Peyer's patch (tissue), 4 donors: ENCODE measurements at regions not wholly inside any gene's neighbourhood (a gene's known extent, or its start where the extent isn't known, plus 50 kb on each side); places are given as distances from the start of the nearest gene placed in this dataset.

Experiments
- DNase-seq, 3 donors: peaks; one replicate each; pipeline ENCODE4 v3.0.0-alpha.2; 2017 to 2019
- H3K27ac ChIP-seq, 4 donors: fragments of 200-600 bp; sonication (generic); one replicate each; pipeline ENCODE4 v1.5.1; 2016 to 2019
- H3K27me3 ChIP-seq, 2 donors: fragments of 200-600 bp; sonication (generic); one replicate each; pipeline ENCODE4 v1.5.1; 2019
- H3K36me3 ChIP-seq, 3 donors: fragments of 200-600 bp; sonication (generic); one replicate each; pipeline ENCODE4 v1.5.1; 2016 to 2019
- H3K4me1 ChIP-seq, 4 donors: fragments of 200-600 bp; sonication (generic); one replicate each; pipeline ENCODE4 v1.5.1; 2016 to 2019
- H3K4me3 ChIP-seq, 4 donors: fragments of 200-600 bp; sonication (generic); 1 replicate in 3 of 4; 2 replicates in 1 of 4; pipeline ENCODE4 v1.5.1; 2016 to 2019; ENCODE audit warnings: mild to moderate bottlenecking in 1 of 4
- H3K9me3 ChIP-seq, 4 donors: fragments of 200-600 bp; sonication (generic); one replicate each; pipeline ENCODE4 v1.5.1; 2016 to 2019; ENCODE audit warnings: mild to moderate bottlenecking in 1 of 4
- POLR2A ChIP-seq, 2 donors: fragments of 450-650 bp; IDR thresholded peaks; one replicate each; pipeline ENCODE4 v1.5.1; 2017; ENCODE audit warnings: antibody characterized with exemption in 2 of 2, mild to moderate bottlenecking in 2 of 2, moderate library complexity in 2 of 2
- TF ChIP-seq, protein P1 (sequence below), 6 experiments: fragments of 450-650 bp in 4 of 6; fragments of 200-600 bp in 2 of 6; sonication (generic) in 1 of 6; IDR thresholded peaks; one replicate each; pipeline ENCODE4 v1.5.1; 2017 to 2019; ENCODE audit warnings: antibody characterized with exemption in 6 of 6, mild to moderate bottlenecking in 3 of 6, moderate library complexity in 1 of 6

DNA sequence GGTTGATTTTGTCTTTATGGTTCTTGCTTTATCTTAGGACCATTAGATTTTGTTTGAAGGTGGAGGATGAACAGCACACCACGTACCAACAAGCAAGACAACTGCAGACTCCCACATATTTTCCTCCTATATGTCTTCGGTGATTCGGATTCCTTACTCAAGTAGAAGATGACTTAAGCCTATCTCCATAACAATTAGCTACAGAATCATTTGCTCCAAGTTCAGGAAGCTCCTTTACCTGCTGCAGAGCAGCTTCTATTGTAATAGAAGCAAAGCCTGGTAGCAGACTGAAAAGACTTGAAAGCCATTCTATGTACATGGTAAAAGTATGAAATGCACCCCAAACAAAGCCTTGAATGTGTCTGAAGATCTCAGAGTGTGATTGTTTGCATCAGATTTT lies 229.0 kb downstream of the SOX2 start:
- Histone ChIP-seq H3K27me3 (no peaks in the 10 kb centered on the region), H3K4me1 (no peaks in the 10 kb centered on the region), H3K9me3 (no peaks in the 10 kb centered on the region), H3K4me3 (no peak overlapping the region), H3K36me3 (no peaks in the 10 kb centered on the region), H3K27ac (no peak overlapping the region)
- TF ChIP-seq, protein P1, sequence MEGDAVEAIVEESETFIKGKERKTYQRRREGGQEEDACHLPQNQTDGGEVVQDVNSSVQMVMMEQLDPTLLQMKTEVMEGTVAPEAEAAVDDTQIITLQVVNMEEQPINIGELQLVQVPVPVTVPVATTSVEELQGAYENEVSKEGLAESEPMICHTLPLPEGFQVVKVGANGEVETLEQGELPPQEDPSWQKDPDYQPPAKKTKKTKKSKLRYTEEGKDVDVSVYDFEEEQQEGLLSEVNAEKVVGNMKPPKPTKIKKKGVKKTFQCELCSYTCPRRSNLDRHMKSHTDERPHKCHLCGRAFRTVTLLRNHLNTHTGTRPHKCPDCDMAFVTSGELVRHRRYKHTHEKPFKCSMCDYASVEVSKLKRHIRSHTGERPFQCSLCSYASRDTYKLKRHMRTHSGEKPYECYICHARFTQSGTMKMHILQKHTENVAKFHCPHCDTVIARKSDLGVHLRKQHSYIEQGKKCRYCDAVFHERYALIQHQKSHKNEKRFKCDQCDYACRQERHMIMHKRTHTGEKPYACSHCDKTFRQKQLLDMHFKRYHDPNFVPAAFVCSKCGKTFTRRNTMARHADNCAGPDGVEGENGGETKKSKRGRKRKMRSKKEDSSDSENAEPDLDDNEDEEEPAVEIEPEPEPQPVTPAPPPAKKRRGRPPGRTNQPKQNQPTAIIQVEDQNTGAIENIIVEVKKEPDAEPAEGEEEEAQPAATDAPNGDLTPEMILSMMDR (IDR thresholded peaks at IDR 0.05): no peak
- no peak for TF ChIP-seq POLR2A (IDR thresholded peaks at IDR 0.05)
- DNase-seq: no peak

DNA sequence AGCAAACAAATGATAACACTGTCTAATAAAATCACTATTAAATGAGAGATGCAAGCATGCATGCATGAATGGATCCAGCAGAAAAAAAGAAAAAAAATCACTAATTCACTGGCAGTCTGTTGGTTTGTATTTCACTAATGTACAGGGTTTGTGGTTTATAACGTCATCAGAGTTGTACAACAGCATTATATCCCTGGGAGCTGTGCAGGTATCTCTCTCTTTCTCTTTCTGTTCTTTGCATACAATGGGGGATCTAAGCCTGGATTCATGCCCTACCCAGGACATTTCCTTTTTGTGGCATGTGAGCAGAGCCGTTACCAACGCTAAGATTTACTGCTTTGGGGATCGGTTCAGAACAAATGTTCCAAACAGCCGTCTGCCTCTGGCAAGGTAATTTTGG lies 229.5 kb downstream of the SOX2 start:
- no peak overlapping the region for H3K4me3 ChIP-seq
- no peaks in the 10 kb centered on the region for H3K36me3 ChIP-seq
- no peaks in the 10 kb centered on the region for H3K4me1 ChIP-seq

DNA sequence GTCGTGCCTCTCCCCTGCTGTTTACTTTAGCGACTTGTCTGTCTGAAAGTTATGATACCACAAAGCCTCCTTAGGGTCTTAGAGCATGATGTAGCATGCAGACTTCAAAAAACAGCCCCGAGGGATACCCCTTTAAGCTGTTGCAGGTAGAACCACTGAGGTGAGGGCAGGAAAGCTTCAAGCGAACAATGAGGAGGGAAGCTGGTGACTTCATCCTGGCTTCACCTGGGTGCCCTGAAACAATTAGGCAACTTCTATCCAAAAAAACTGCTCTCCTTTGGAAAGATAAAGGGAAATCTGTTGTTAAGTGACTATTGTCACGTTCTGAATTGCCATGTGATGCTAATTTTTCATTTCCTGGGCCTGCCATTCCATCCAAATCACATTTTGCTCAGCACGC lies 231.6 kb downstream of the SOX2 start:
- H3K36me3 ChIP-seq: no peaks in the 10 kb centered on the region
- H3K9me3 ChIP-seq: no peaks in the 10 kb centered on the region
- H3K4me1 ChIP-seq: no peaks in the 10 kb centered on the region
- H3K27me3 ChIP-seq: no peaks in the 10 kb centered on the region
- no peak overlapping the region for H3K27ac ChIP-seq
- no peak for DNase-seq
- no peak overlapping the region for H3K4me3 ChIP-seq
- TF ChIP-seq POLR2A (IDR thresholded peaks at IDR 0.05): no peak
- TF ChIP-seq, protein P1 (IDR thresholded peaks at IDR 0.05): no peak

More for the DNA sequence above, 229.5 kb downstream of the SOX2 start:
- no peaks in the 10 kb centered on the region for H3K27me3 ChIP-seq
- H3K9me3 ChIP-seq: no peaks in the 10 kb centered on the region
- H3K27ac ChIP-seq: no peak overlapping the region
- TF ChIP-seq POLR2A (IDR thresholded peaks at IDR 0.05): no peak
- TF ChIP-seq, protein P1 (IDR thresholded peaks at IDR 0.05): no peak
- no peak for DNase-seq

DNA sequence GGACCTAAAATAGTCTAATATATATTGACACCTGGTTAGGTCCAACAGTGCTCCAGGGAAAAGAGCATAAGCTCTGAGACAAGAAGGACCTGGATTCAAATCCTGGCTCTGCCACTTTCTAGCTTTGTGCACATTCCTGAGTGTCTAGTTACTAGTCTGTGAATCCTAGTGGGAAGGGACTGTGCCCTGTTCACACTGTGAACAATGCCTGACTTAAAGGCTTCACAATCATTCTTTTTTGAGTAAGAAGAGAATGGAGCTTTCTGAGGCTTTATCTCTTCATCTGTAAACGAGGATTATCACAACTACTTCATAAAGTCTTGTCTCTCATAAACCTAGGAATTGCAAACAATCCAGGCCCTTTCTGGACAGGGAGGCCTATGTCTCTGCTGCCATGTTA lies 235.9 kb downstream of the SOX2 start:
- Histone ChIP-seq H3K4me3 (no peak overlapping the region), H3K27me3 (no peaks in the 10 kb centered on the region), H3K27ac (no peak overlapping the region), H3K9me3 (no peaks in the 10 kb centered on the region), H3K36me3 (no peaks in the 10 kb centered on the region), H3K4me1 (no peaks in the 10 kb centered on the region)
- no peak for TF ChIP-seq POLR2A (IDR thresholded peaks at IDR 0.05)
- TF ChIP-seq, protein P1 (IDR thresholded peaks at IDR 0.05): no peak
- no peak for DNase-seq

DNA sequence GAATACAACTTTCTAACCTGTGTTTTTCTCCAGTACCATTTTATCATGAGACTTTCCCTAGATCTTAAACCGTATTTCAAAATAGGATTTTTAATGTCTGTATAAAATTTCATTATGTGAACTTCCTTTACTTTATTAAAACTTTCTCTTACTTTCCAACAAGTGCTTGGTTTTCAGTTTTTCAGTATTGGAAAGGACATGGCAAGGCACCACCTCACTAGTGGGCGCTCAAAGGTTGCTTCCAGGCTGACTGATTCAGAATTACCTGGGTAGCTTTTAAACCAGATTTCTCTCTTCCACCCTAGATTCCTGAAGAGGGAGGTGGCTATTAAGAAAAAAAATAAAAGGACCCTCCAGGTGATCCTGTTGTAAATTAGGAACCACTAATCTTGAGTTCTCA lies 236.6 kb downstream of the SOX2 start:
- H3K27me3 ChIP-seq: no peaks in the 10 kb centered on the region
- TF ChIP-seq, protein P1 (IDR thresholded peaks at IDR 0.05): no peak
- no peak for TF ChIP-seq POLR2A (IDR thresholded peaks at IDR 0.05)
- H3K4me1 ChIP-seq: no peaks in the 10 kb centered on the region
- no peak overlapping the region for H3K27ac ChIP-seq
- no peak for DNase-seq
- H3K4me3 ChIP-seq: no peak overlapping the region
- H3K9me3 ChIP-seq: no peaks in the 10 kb centered on the region
- no peaks in the 10 kb centered on the region for H3K36me3 ChIP-seq

DNA sequence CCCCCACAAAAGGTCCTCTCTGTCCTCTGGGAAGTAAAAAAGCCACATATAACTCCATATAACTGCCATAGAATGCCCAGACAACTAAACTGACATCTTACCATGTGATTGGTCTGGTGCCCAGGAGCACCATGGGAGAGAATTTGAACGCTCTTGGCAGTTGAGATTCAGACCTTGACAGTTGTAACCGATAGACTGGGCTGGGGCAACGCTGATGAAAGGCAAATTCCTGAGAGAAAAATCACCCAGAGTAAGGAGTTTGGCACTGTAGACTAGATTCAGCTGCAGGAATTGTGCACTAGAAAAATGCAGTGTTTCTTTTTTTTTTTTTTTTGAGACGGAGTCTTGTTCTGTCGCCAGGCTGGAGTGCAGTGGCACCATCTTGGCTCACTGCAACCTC lies 240.5 kb downstream of the SOX2 start:
- H3K4me3 ChIP-seq: no peak overlapping the region
- no peak for DNase-seq

More for the DNA sequence above, 240.5 kb downstream of the SOX2 start:
- H3K27me3 ChIP-seq: no peaks in the 10 kb centered on the region
- no peaks in the 10 kb centered on the region for H3K4me1 ChIP-seq
- H3K36me3 ChIP-seq: no peaks in the 10 kb centered on the region
- no peak overlapping the region for H3K27ac ChIP-seq
- TF ChIP-seq POLR2A (IDR thresholded peaks at IDR 0.05): no peak
- TF ChIP-seq, protein P1 (IDR thresholded peaks at IDR 0.05): no peak
- H3K9me3 ChIP-seq: no peaks in the 10 kb centered on the region
